GM21717 (cell line): ENCODE measurements at regions not wholly inside any gene's neighbourhood (a gene's known extent, or its start where the extent isn't known, plus 50 kb on each side); places are given as distances from the start of the nearest gene placed in this dataset.
"Not testable (repeated sequence)": the region's sequence is repeated elsewhere in the genome, so short reads cannot be mapped to it uniquely, and the experiment has no call there.

ENCODE experiments used
- ATAC-seq: cut with Tn5 transposase; IDR thresholded peaks from one replicate; pipeline ENCODE4 v1.9.1; 2021; ENCODE audit warnings: mild to moderate bottlenecking, moderate library complexity; ENCODE audit not compliant: unreplicated experiment

GRCh38 chr18:33820517-33821371 is 242.7 kb downstream of the ASXL3 start:
- no peak for ATAC-seq

GRCh38 chr18:33819692-33820343 is 241.8 kb downstream of the ASXL3 start:
- ATAC-seq = not testable (repeated sequence)

GRCh38 chr18:33818145-33818544 is 240.1 kb downstream of the ASXL3 start:
- ATAC-seq = no peak

- ATAC-seq = no peak
These were observed 239.1 kb downstream of the ASXL3 start for GRCh38 chr18:33817096-33817495.

GRCh38 chr18:33814546-33814945 is 236.5 kb downstream of the ASXL3 start:
- ATAC-seq = no peak

- ATAC-seq = no peak
These were observed 234.2 kb downstream of the ASXL3 start for GRCh38 chr18:33812186-33812585.

- ATAC-seq = no peak
These were observed 227.6 kb downstream of the ASXL3 start for GRCh38 chr18:33805592-33805991.

GRCh38 chr18:33804258-33804657 is 226.2 kb downstream of the ASXL3 start:
- no peak for ATAC-seq

- ATAC-seq = no peak
These were observed 225.6 kb downstream of the ASXL3 start for GRCh38 chr18:33803636-33804035.

GRCh38 chr18:33802955-33803354 is 224.9 kb downstream of the ASXL3 start:
- ATAC-seq = no peak
